Right lobe of liver (tissue), 4 donors: ENCODE measurements at regions not wholly inside any gene's neighbourhood (a gene's known extent, or its start where the extent isn't known, plus 50 kb on each side); places are given as distances from the start of the nearest gene placed in this dataset.

Experiments used
- CTCF ChIP-seq, 4 donors: fragments of 200-600 bp in 3 of 4; fragments of 450-650 bp in 1 of 4; IDR thresholded peaks; one replicate each; pipeline versions ENCODE4 v1.5.1 to v1.8.0; 2016 to 2022; ENCODE audit warnings: antibody characterized with exemption in 4 of 4, mild to moderate bottlenecking in 2 of 4
- POLR2A ChIP-seq: fragments of 450-650 bp; IDR thresholded peaks from one replicate; pipeline ENCODE4 v1.6.1; 2017; ENCODE audit warnings: antibody characterized with exemption, mild to moderate bottlenecking
- donor health status: DM: no; HTN: no; CAD: no.
- donor health status: DM: no; HTN: no; CAD: no.
- donor health status: DM: no; HTN: yes; CAD: no.

DNA sequence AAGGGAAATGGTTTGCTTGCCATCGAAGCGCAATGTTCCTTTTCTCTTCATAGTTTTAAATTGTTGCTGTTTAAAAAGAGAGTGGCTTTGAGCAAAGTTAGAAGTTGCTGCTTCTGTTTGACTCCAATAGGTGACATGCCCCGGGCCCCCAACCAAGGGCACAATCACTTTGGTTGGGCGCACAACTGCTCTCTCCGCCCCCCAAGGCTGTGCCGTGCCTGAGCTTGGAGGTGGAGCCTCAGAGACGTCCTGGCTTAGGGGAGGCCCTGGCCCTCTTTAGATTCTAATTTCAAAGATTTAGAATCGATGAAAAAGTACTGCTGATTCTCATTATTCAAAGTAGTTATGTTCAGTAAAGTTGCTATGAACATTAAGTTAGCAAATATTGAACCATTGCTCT is 725.9 kb downstream of the COL12A1 start:
- TF ChIP-seq CTCF (IDR thresholded peaks at IDR 0.05) (no peak), POLR2A (no peak)
